Esophagus (tissue), 2 donors: ENCODE measurements at regions not wholly inside any gene's neighbourhood (a gene's known extent, or its start where the extent isn't known, plus 50 kb on each side); places are given as distances from the start of the nearest gene placed in this dataset.

ENCODE experiments used
- H3K27ac ChIP-seq, 2 donors: one replicate each; pipeline ENCODE4 v1.5.1; 2013; ENCODE audit warnings: low read depth in 2 of 2, mild to moderate bottlenecking in 2 of 2, inconsistent platforms in 1 of 2, low read length in 1 of 2, moderate library complexity in 1 of 2
- H3K27me3 ChIP-seq, 2 donors: one replicate each; pipeline ENCODE4 v1.6.1; 2013; ENCODE audit warnings: low read length in 2 of 2, control low read depth in 1 of 2, mild to moderate bottlenecking in 1 of 2; ENCODE audit not compliant: insufficient read depth in 2 of 2, control insufficient read depth in 1 of 2
- H3K36me3 ChIP-seq, 2 donors: one replicate each; pipeline ENCODE4 v1.6.1; 2013; ENCODE audit warnings: low read length in 1 of 2; ENCODE audit not compliant: control insufficient read depth in 2 of 2, insufficient read depth in 2 of 2
- H3K4me1 ChIP-seq, 2 donors: one replicate each; pipeline ENCODE4 v1.6.1; 2013; ENCODE audit warnings: low read length in 1 of 2; ENCODE audit not compliant: control insufficient read depth in 2 of 2, insufficient read depth in 2 of 2
- H3K4me3 ChIP-seq, 2 donors: one replicate each; pipeline ENCODE4 v1.5.1; 2013; ENCODE audit warnings: low read length in 2 of 2, mild to moderate bottlenecking in 2 of 2, low read depth in 1 of 2, moderate library complexity in 1 of 2
- H3K9me3 ChIP-seq, 2 donors: one replicate each; pipeline ENCODE4 v1.6.1; 2013; ENCODE audit warnings: mild to moderate bottlenecking in 2 of 2, low read depth in 1 of 2, low read length in 1 of 2, moderate library complexity in 1 of 2; ENCODE audit not compliant: control insufficient read depth in 2 of 2, insufficient read depth in 1 of 2
- WGBS, 2 donors: extraction: QIAGEN DNeasy Blood & Tissue Kit; methylation state at CpG; one replicate each; pipeline ENCODE4 v1.1.7; 2013; 5-methylcytosine and 5-hydroxymethylcytosine counted together
- donor health status: healthy with polysubstance abuse.
- donor health status: Bipolar disorder and iron deficiency.

GRCh38 chr7:109772161-109772560 lies 1202.5 kb downstream of the DNAJB9 start:
- Histone ChIP-seq H3K4me1 (no peaks in the 10 kb centered on the region), H3K9me3 (peaks cover 0 to 9% of the 10 kb centered on the region in 2 donors), H3K27ac (no peak overlapping the region), H3K4me3 (no peak overlapping the region), H3K36me3 (no peaks in the 10 kb centered on the region), H3K27me3 (no peaks in the 10 kb centered on the region)
- 88 to 92% methylated on average over 3 of the region's 3 CpGs for WGBS, 2 donors

DNA sequence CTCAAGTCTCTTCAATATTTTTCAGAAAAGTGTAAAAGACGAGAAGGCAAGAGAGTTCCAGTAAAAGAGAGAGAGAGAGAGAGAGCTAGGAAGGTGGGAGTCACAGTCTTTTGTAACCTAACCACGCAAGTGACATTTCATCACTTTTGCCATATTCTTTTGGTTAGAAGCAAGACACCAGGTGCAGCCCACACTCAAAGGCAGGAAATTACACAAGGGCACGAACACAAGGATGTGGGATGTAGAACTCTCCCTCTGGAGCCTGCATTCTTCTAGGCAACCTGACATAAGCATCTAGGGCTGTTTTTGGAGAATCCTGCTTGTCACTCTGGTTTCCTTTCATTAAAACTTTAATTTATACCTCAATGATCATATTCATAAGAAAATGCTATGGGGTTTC lies 1213.1 kb downstream of the DNAJB9 start:
- no peaks in the 10 kb centered on the region for H3K9me3 ChIP-seq
- H3K27me3 ChIP-seq = no peaks in the 10 kb centered on the region
- no peak overlapping the region for H3K4me3 ChIP-seq
- H3K27ac ChIP-seq = no peak overlapping the region
- WGBS, 2 donors = 65 to 69% methylated on average over 3 of the region's 3 CpGs
- H3K36me3 ChIP-seq = no peaks in the 10 kb centered on the region
- no peaks in the 10 kb centered on the region for H3K4me1 ChIP-seq

GRCh38 chr7:109806548-109806947 lies 1236.9 kb downstream of the DNAJB9 start:
- Histone ChIP-seq H3K36me3 (no peaks in the 10 kb centered on the region), H3K27me3 (no peaks in the 10 kb centered on the region), H3K4me1 (no peaks in the 10 kb centered on the region), H3K4me3 (no peak overlapping the region), H3K27ac (no peak overlapping the region), H3K9me3 (no peaks in the 10 kb centered on the region)

DNA sequence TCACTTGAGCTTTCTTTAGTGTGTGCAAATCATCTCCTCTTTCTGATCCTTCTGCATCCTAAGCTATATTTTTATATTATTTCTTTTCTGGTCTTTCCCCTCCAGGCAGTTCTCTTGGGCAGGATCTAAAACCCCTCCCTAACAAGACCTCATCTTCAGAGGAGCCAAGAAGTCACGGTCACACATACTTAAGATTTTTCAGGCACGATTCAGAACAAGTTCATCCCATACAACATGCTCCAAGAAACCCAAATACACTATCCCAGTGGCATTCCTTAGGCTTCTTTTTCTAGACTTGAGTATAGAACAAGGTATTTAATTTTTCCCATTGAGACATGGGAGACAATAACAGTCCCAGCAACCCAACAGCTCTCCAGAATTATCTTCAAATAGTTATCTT lies 1251.5 kb downstream of the DNAJB9 start:
- WGBS, 2 donors = 72 to 76% methylated on average over 2 of the region's 2 CpGs
- H3K27me3 ChIP-seq = no peaks in the 10 kb centered on the region
- H3K36me3 ChIP-seq = no peaks in the 10 kb centered on the region
- no peak overlapping the region for H3K4me3 ChIP-seq
- H3K4me1 ChIP-seq = no peaks in the 10 kb centered on the region
- H3K27ac ChIP-seq = no peak overlapping the region
- H3K9me3 ChIP-seq = peaks cover 0 to 2% of the 10 kb centered on the region in 2 donors

DNA sequence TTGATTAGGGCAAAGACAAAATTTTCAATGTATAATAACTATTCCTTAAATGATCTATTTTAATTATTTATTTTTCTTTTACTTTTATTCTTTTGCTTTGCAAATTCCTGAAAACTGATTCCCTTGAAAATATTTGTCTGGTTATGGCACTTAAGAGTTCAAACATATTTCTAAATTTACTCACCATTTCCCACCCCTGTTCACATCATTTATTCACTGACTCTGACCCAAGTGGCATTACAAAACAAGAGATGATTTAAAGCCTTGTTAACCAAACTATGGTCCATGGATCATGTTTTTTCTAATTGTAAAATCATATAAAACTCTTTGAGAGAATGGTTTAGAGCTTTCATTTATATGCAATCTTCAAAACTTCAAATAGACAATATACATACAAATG lies 1256.1 kb upstream of the LRRN3 start:
- Histone ChIP-seq H3K36me3 (no peaks in the 10 kb centered on the region), H3K27me3 (no peaks in the 10 kb centered on the region), H3K9me3 (no peaks in the 10 kb centered on the region), H3K27ac (no peak overlapping the region), H3K4me3 (no peak overlapping the region), H3K4me1 (no peaks in the 10 kb centered on the region)

GRCh38 chr7:109835577-109835976 lies 1255.3 kb upstream of the LRRN3 start:
- Histone ChIP-seq H3K9me3 (no peaks in the 10 kb centered on the region), H3K4me1 (no peaks in the 10 kb centered on the region), H3K27ac (no peak overlapping the region), H3K4me3 (no peak overlapping the region), H3K27me3 (no peaks in the 10 kb centered on the region), H3K36me3 (no peaks in the 10 kb centered on the region)

GRCh38 chr7:109836016-109836415 lies 1254.9 kb upstream of the LRRN3 start:
- Histone ChIP-seq H3K4me3 (no peak overlapping the region), H3K36me3 (no peaks in the 10 kb centered on the region), H3K4me1 (no peaks in the 10 kb centered on the region), H3K27ac (no peak overlapping the region), H3K9me3 (no peaks in the 10 kb centered on the region), H3K27me3 (no peaks in the 10 kb centered on the region)
- WGBS, 2 donors = 82 to 85% methylated on average over 3 of the region's 3 CpGs

DNA sequence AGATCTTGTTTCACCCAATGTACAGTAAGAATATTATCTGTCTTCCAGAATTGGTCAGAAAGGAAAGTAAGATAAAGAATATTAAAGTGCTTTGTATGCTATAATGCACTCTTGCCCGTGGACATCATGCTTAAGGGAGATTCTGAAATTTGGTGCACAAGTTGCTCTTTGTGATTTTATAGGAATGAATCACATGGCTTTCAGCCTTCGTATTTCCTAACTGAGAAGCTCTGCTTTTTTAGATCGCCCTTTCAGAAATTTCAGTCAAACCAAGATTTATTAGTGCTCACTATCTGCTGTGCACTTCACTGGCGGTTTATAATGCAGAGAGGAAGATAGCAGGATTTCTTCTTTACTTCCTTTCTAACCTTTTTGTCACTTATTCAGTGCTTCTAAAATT lies 1248.5 kb upstream of the LRRN3 start:
- Histone ChIP-seq H3K27ac (no peak overlapping the region), H3K36me3 (no peaks in the 10 kb centered on the region), H3K9me3 (no peaks in the 10 kb centered on the region), H3K27me3 (no peaks in the 10 kb centered on the region), H3K4me3 (no peak overlapping the region), H3K4me1 (no peaks in the 10 kb centered on the region)
- WGBS, 2 donors = 79 to 86% methylated on average over 4 of the region's 4 CpGs

DNA sequence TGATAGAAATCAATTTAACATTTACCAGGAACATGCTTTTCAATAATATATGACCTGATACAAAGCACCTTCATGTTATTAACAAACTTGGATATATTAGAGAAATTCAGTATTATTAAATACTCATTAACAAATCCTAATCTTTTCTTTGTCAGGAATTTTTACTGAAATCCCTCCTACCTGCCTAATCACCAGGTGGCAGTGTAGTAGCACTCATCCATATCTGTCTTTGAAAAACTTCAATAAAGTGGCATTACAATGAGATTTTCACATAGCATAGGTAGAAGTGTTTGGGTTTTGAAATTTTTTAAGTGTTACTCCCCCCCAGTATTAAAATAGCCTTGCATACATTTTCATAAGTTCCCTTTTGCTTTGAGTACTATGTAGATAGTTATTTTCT lies 1246.6 kb upstream of the LRRN3 start:
- Histone ChIP-seq H3K27me3 (no peaks in the 10 kb centered on the region), H3K27ac (no peak overlapping the region), H3K4me3 (no peak overlapping the region), H3K9me3 (no peaks in the 10 kb centered on the region), H3K4me1 (no peaks in the 10 kb centered on the region), H3K36me3 (no peaks in the 10 kb centered on the region)

- Histone ChIP-seq H3K4me3 (no peak overlapping the region), H3K27me3 (no peaks in the 10 kb centered on the region)
Observed at GRCh38 chr7:109864230-109864629, 1226.7 kb upstream of the LRRN3 start.

More at GRCh38 chr7:109864230-109864629, 1226.7 kb upstream of the LRRN3 start:
- Histone ChIP-seq H3K36me3 (no peaks in the 10 kb centered on the region), H3K27ac (no peak overlapping the region), H3K9me3 (no peaks in the 10 kb centered on the region), H3K4me1 (no peaks in the 10 kb centered on the region)
